Fibroblast of villous mesenchyme (primary cell): ENCODE measurements at regions not wholly inside any gene's neighbourhood (a gene's known extent, or its start where the extent isn't known, plus 50 kb on each side); places are given as distances from the start of the nearest gene placed in this dataset.
A peak's percentile ranks its signal among the peaks of the same experiment; 100 is the strongest.

Experiments
- DNase-seq: peaks from one replicate; pipeline ENCODE4 v3.0.0-alpha.2; 2010; ENCODE audit warnings: low read depth
- H3K4me3 ChIP-seq: 2 replicates; pipeline ENCODE4 v1.5.1; 2011; ENCODE audit warnings: low read depth, mild to moderate bottlenecking, low read length
- TF ChIP-seq, protein P1 (sequence below): IDR thresholded peaks from 2 replicates; pipeline ENCODE4 v1.5.1; 2012; ENCODE audit warnings: low read depth, mild to moderate bottlenecking, low read length; ENCODE audit not compliant: insufficient read depth

DNA sequence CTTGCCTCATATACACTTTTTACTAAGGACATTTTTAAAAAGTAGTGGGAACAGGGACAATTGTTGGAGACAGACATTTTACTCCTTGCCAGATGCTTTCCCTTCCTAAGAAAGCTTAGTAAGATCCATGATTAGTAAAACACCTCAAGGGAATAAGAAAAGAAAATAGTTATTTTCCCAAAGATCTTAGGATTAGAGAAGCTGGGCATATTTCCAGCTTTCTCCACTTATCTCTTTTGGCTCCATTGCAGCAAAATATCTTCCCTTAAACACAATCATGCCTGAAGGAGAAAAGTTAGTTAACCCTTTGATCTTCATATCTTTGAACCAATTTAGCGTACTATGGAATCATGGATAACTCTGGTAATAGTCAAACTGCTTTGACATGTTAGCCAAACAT lies 257.9 kb downstream of the PCDH18 start:
- TF ChIP-seq, protein P1, sequence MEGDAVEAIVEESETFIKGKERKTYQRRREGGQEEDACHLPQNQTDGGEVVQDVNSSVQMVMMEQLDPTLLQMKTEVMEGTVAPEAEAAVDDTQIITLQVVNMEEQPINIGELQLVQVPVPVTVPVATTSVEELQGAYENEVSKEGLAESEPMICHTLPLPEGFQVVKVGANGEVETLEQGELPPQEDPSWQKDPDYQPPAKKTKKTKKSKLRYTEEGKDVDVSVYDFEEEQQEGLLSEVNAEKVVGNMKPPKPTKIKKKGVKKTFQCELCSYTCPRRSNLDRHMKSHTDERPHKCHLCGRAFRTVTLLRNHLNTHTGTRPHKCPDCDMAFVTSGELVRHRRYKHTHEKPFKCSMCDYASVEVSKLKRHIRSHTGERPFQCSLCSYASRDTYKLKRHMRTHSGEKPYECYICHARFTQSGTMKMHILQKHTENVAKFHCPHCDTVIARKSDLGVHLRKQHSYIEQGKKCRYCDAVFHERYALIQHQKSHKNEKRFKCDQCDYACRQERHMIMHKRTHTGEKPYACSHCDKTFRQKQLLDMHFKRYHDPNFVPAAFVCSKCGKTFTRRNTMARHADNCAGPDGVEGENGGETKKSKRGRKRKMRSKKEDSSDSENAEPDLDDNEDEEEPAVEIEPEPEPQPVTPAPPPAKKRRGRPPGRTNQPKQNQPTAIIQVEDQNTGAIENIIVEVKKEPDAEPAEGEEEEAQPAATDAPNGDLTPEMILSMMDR: no peak
- peak; percentile 69 for DNase-seq
- no peak overlapping the region for H3K4me3 ChIP-seq

DNA sequence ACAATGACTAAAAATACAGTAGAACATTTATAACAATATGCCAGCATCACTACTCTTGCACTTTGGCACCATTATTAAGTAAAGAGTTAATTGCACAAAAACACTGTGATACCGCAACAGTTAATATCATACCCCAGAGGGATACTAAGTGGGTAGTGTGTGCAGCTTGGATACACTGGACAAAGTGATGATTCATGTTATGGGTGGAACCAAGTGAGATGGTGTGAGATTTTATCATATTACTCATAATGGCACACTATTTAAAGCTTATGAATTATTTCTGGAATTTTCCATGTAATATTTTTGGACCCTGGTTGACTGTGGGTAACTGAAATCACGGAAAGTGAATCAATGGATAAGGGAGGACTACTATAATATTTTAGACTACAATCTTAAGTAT lies 265.3 kb downstream of the PCDH18 start:
- no peak for DNase-seq
- TF ChIP-seq, protein P1: no peak
- H3K4me3 ChIP-seq: no peak overlapping the region

DNA sequence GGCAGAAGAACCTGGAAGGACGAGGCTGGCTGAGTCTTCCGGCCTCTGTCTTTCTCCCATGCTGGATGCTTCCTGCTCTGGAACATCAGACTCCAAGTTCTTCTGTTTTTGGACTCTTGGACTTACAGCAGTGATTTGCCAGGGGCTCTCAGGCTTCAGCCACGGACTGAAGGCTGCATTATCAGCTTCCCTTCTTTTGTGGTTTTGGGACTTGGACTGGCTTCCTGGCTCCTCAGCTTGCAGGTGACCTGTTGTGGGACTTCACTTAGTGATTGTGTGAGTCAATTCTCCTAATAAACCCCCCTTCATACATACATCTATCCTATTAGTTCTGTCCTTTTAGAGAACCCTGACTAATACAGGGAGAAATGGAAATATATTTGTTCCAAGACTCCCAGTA lies 265.8 kb downstream of the PCDH18 start:
- DNase-seq: no peak
- TF ChIP-seq, protein P1: no peak
- H3K4me3 ChIP-seq: no peak overlapping the region

DNA sequence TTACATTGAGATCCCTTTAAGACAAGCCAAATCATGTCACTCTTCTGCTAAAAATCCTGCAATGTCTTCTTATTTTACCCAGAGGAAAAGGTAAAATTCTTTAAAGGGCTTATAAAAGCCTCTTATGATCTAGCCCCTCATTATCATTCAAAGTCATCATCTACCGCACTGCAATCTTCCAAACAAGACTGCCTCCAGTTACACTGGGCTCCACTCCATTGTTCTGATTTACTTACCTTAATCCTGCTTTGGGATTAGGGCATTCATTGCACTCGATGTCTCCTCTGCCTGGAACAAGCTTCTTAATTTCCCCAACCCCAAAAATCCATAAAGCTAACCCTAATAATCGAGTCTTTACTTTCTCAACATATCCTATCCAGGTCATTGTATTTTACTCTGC lies 269.1 kb downstream of the PCDH18 start:
- DNase-seq: no peak
- no peak overlapping the region for H3K4me3 ChIP-seq
- TF ChIP-seq, protein P1: no peak

DNA sequence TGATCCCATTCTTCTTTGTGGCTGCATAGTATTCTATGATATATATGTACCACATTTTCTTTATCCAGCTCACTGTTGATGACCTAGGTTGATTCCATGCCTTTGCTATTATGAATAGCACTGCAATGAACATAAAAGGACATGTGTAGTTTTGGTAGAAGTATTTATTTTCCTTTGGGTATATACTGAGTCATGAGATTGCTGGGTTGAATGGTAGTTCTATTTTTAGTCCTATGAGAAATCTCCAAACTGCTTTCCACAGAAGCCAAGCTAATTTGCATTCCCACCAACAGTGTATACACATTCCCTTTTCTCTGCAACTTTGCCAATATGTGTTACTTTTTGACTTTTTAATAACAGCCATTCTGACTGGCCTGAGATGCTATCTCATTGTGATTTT lies 278.3 kb downstream of the PCDH18 start:
- H3K4me3 ChIP-seq: no peak overlapping the region
- DNase-seq: peak; percentile 16
- TF ChIP-seq, protein P1: no peak

DNA sequence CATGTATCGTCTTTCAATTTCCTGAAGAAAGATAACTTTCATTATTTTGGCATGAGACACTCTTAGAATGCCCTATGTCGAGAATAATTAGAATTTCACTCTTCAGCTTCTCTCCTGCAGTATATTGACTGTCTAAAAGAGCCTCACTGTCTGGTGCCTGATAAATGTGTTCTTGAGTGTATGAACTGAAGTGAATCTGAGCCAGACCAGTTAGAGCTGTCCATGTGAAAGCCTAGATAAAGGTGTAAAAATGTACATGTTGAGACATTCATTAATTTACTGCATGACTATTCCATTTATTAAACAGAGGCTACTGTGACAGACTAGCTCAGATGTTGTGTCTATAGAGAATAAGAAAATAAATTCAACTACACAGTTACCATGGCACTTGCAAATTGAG lies 283.2 kb downstream of the PCDH18 start:
- TF ChIP-seq, protein P1: no peak
- H3K4me3 ChIP-seq: no peak overlapping the region
- DNase-seq: no peak

DNA sequence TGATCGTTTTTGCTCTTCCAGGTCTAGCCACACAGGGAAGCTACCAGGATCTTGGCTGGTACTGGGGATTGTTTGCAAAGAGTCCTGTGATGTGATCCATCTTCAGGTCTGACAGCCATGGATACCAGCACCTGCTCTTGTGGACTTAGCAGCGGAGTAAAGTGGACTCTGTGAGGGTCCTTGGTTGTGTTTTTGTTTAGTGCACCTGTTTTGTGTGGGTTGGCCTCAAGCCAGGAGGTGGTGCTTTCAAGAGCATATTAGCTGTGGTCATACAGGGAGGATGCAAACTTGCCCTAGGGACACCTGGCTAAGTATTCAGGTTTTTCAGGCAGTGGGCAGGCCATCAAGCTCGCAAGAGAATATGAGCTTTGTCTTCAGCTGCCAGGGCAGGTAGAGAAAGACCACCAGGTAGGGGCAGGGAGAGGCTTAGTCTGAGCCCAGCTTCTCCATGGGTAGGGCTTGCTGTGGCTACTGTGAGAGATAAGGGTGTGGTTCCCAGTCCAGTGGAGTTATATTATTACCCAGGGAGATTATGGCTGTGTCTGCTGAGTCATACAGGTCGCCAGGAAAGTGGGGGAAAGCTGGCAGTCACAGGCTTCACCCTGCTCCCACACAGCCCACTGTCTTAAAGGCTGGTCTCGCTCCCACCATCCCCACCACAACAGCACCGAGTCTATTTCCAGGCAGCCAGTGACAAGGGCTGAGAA lies 293.7 kb downstream of the PCDH18 start:
- no peak for DNase-seq
- H3K4me3 ChIP-seq: no peak overlapping the region
- TF ChIP-seq, protein P1: no peak
